IgD-negative memory B cell (primary cell): ENCODE measurements at regions not wholly inside any gene's neighbourhood (a gene's known extent, or its start where the extent isn't known, plus 50 kb on each side); places are given as distances from the start of the nearest gene placed in this dataset.

Source experiments
- H3K27ac Mint-ChIP-seq, 3 donors: one replicate each; pipeline ENCODE4 v1.8.0; 2020 to 2022; ENCODE audit warnings: mild to moderate bottlenecking in 3 of 3, mixed read lengths in 3 of 3, moderate library complexity in 1 of 3
- H3K27me3 Mint-ChIP-seq: one replicate; pipeline ENCODE4 v1.8.0; 2021; ENCODE audit warnings: mixed read lengths
- H3K36me3 Mint-ChIP-seq: one replicate; pipeline ENCODE4 v1.8.0; 2020; ENCODE audit warnings: mild to moderate bottlenecking, mixed read lengths
- H3K4me1 Mint-ChIP-seq, 3 donors: one replicate each; pipeline ENCODE4 v1.8.0; 2020 to 2022; ENCODE audit warnings: mixed read lengths in 3 of 3, mild to moderate bottlenecking in 1 of 3
- H3K4me3 Mint-ChIP-seq, 4 donors: one replicate each; pipeline ENCODE4 v1.8.0; 2020 to 2022; ENCODE audit warnings: mild to moderate bottlenecking in 4 of 4, mixed read lengths in 4 of 4, moderate library complexity in 3 of 4
- H3K9me3 Mint-ChIP-seq, 3 donors: one replicate each; pipeline ENCODE4 v1.8.0; 2020 to 2021; ENCODE audit warnings: mixed read lengths in 3 of 3, mild to moderate bottlenecking in 1 of 3

GRCh38 chr6:43945768-43946080 lies 175.7 kb downstream of the VEGFA start:
- peaks cover 3 to 27% (median 16%) of the 10 kb centered on the region in 3 donors for H3K9me3 Mint-ChIP-seq
- peaks cover 4% of the 10 kb centered on the region for H3K27me3 Mint-ChIP-seq
- no peak overlapping the region for H3K4me3 Mint-ChIP-seq
- H3K4me1 Mint-ChIP-seq: no peaks in the 10 kb centered on the region
- no peak overlapping the region for H3K27ac Mint-ChIP-seq
- no peaks in the 10 kb centered on the region for H3K36me3 Mint-ChIP-seq

- H3K9me3 Mint-ChIP-seq: peaks cover 3 to 27% (median 16%) of the 10 kb centered on the region in 3 donors
- no peaks in the 10 kb centered on the region for H3K36me3 Mint-ChIP-seq
- H3K4me1 Mint-ChIP-seq: no peaks in the 10 kb centered on the region
- peaks cover 4% of the 10 kb centered on the region for H3K27me3 Mint-ChIP-seq
- H3K27ac Mint-ChIP-seq: no peak overlapping the region
- peak overlapping the region in 1 of 4 donors; percentile 38 for H3K4me3 Mint-ChIP-seq
Measured at GRCh38 chr6:43944908-43945767, 175.1 kb downstream of the VEGFA start.

GRCh38 chr6:43943781-43944250 lies 173.8 kb downstream of the VEGFA start:
- no peak overlapping the region for H3K27ac Mint-ChIP-seq
- peaks cover 4% of the 10 kb centered on the region for H3K27me3 Mint-ChIP-seq
- H3K4me1 Mint-ChIP-seq: no peaks in the 10 kb centered on the region
- H3K36me3 Mint-ChIP-seq: no peaks in the 10 kb centered on the region
- peaks cover 3 to 27% (median 16%) of the 10 kb centered on the region in 3 donors for H3K9me3 Mint-ChIP-seq
- no peak overlapping the region for H3K4me3 Mint-ChIP-seq

- Mint-ChIP-seq H3K27ac (no peak overlapping the region), H3K9me3 (peaks cover 3 to 27% (median 16%) of the 10 kb centered on the region in 3 donors), H3K27me3 (peaks cover 4% of the 10 kb centered on the region), H3K4me3 (no peak overlapping the region), H3K36me3 (no peaks in the 10 kb centered on the region), H3K4me1 (no peaks in the 10 kb centered on the region)
Measured at GRCh38 chr6:43943099-43943766, 173.2 kb downstream of the VEGFA start.

GRCh38 chr6:43942616-43943015 lies 172.6 kb downstream of the VEGFA start:
- H3K27ac Mint-ChIP-seq: no peak overlapping the region
- H3K27me3 Mint-ChIP-seq: peaks cover 4% of the 10 kb centered on the region
- H3K36me3 Mint-ChIP-seq: no peaks in the 10 kb centered on the region
- no peak overlapping the region for H3K4me3 Mint-ChIP-seq
- no peaks in the 10 kb centered on the region for H3K4me1 Mint-ChIP-seq
- H3K9me3 Mint-ChIP-seq: peaks cover 3 to 27% (median 16%) of the 10 kb centered on the region in 3 donors

- Mint-ChIP-seq H3K9me3 (peaks cover 3 to 24% (median 16%) of the 10 kb centered on the region in 3 donors), H3K36me3 (no peaks in the 10 kb centered on the region), H3K27me3 (peaks cover 4% of the 10 kb centered on the region), H3K4me1 (no peaks in the 10 kb centered on the region), H3K27ac (no peak overlapping the region), H3K4me3 (no peak overlapping the region)
Measured at GRCh38 chr6:43942011-43942442, 172.0 kb downstream of the VEGFA start.

GRCh38 chr6:43941174-43941573 lies 171.2 kb downstream of the VEGFA start:
- H3K4me3 Mint-ChIP-seq: no peak overlapping the region
- H3K9me3 Mint-ChIP-seq: peaks cover 3 to 16% (median 16%) of the 10 kb centered on the region in 3 donors
- no peaks in the 10 kb centered on the region for H3K27me3 Mint-ChIP-seq
- H3K36me3 Mint-ChIP-seq: no peaks in the 10 kb centered on the region
- no peak overlapping the region for H3K27ac Mint-ChIP-seq
- H3K4me1 Mint-ChIP-seq: no peaks in the 10 kb centered on the region

GRCh38 chr6:43940393-43941087 lies 170.5 kb downstream of the VEGFA start:
- no peak overlapping the region for H3K4me3 Mint-ChIP-seq
- H3K9me3 Mint-ChIP-seq: peaks cover 3 to 11% (median 10%) of the 10 kb centered on the region in 3 donors
- no peaks in the 10 kb centered on the region for H3K27me3 Mint-ChIP-seq
- H3K4me1 Mint-ChIP-seq: peaks cover 0 to 3% (median 0%) of the 10 kb centered on the region in 3 donors
- H3K27ac Mint-ChIP-seq: no peak overlapping the region
- no peaks in the 10 kb centered on the region for H3K36me3 Mint-ChIP-seq

- Mint-ChIP-seq H3K4me3 (no peak overlapping the region), H3K36me3 (no peaks in the 10 kb centered on the region), H3K27ac (no peak overlapping the region), H3K4me1 (peaks cover 0 to 4% (median 0%) of the 10 kb centered on the region in 3 donors), H3K9me3 (peaks cover 3 to 11% (median 7%) of the 10 kb centered on the region in 3 donors), H3K27me3 (no peaks in the 10 kb centered on the region)
Measured at GRCh38 chr6:43940071-43940392, 170.0 kb downstream of the VEGFA start.

GRCh38 chr6:43939281-43940070 lies 169.5 kb downstream of the VEGFA start:
- peaks cover 0 to 4% (median 0%) of the 10 kb centered on the region in 3 donors for H3K4me1 Mint-ChIP-seq
- no peak overlapping the region for H3K4me3 Mint-ChIP-seq
- H3K9me3 Mint-ChIP-seq: peaks cover 3 to 6% (median 4%) of the 10 kb centered on the region in 3 donors
- H3K36me3 Mint-ChIP-seq: no peaks in the 10 kb centered on the region
- H3K27ac Mint-ChIP-seq: no peak overlapping the region
- H3K27me3 Mint-ChIP-seq: no peaks in the 10 kb centered on the region

GRCh38 chr6:43938178-43939105 lies 168.4 kb downstream of the VEGFA start:
- no peaks in the 10 kb centered on the region for H3K27me3 Mint-ChIP-seq
- H3K36me3 Mint-ChIP-seq: no peaks in the 10 kb centered on the region
- H3K27ac Mint-ChIP-seq: no peak overlapping the region
- H3K9me3 Mint-ChIP-seq: no peaks in the 10 kb centered on the region
- peaks cover 0 to 4% (median 0%) of the 10 kb centered on the region in 3 donors for H3K4me1 Mint-ChIP-seq
- H3K4me3 Mint-ChIP-seq: no peak overlapping the region

- Mint-ChIP-seq H3K27ac (no peak overlapping the region), H3K9me3 (no peaks in the 10 kb centered on the region), H3K4me3 (no peak overlapping the region), H3K36me3 (no peaks in the 10 kb centered on the region), H3K4me1 (peaks cover 0 to 4% (median 0%) of the 10 kb centered on the region in 3 donors), H3K27me3 (no peaks in the 10 kb centered on the region)
Measured at GRCh38 chr6:43937236-43938177, 167.5 kb downstream of the VEGFA start.

GRCh38 chr6:43936476-43936875 lies 166.5 kb downstream of the VEGFA start:
- Mint-ChIP-seq H3K9me3 (no peaks in the 10 kb centered on the region), H3K27me3 (no peaks in the 10 kb centered on the region), H3K36me3 (no peaks in the 10 kb centered on the region), H3K4me1 (peaks cover 0 to 4% (median 0%) of the 10 kb centered on the region in 3 donors), H3K27ac (no peak overlapping the region), H3K4me3 (no peak overlapping the region)
